Endothelial cell of umbilical vein (primary cell): ENCODE measurements at regions not wholly inside any gene's neighbourhood (a gene's known extent, or its start where the extent isn't known, plus 50 kb on each side); places are given as distances from the start of the nearest gene placed in this dataset.

Experiments
- CTCF ChIP-seq, 2 donors: IDR thresholded peaks; 1 replicate in 1 of 2; 2 replicates in 1 of 2; pipeline ENCODE4 v1.5.1; 2011; ENCODE audit warnings: low read length in 2 of 2, mild to moderate bottlenecking in 2 of 2, moderate library complexity in 2 of 2, control low read depth in 1 of 2, inconsistent platforms in 1 of 2, low read depth in 1 of 2; ENCODE audit not compliant: insufficient read depth in 1 of 2; ENCODE audit errors: extremely low read depth in 1 of 2
- EZH2 ChIP-seq: IDR thresholded peaks from 2 replicates; pipeline ENCODE4 v1.6.1; 2012; ENCODE audit warnings: borderline replicate concordance, low read depth, mild to moderate bottlenecking, moderate library complexity, low read length, inconsistent platforms; ENCODE audit not compliant: severe bottlenecking
- JUN ChIP-seq: IDR thresholded peaks from 2 replicates; pipeline ENCODE4 v1.6.1; 2011; ENCODE audit warnings: borderline replicate concordance, low read depth; ENCODE audit not compliant: insufficient read length, insufficient read depth
- MAX ChIP-seq: IDR thresholded peaks from 2 replicates; pipeline ENCODE4 v1.6.1; 2011; ENCODE audit not compliant: insufficient read depth, insufficient read length
- POLR2A ChIP-seq: IDR thresholded peaks from 2 replicates; pipeline ENCODE4 v1.6.1; 2012; ENCODE audit warnings: low read depth, mild to moderate bottlenecking, control low read depth, low read length
- POLR2AphosphoS5 ChIP-seq: IDR thresholded peaks from 2 replicates; pipeline ENCODE4 v1.6.1; 2012; ENCODE audit warnings: low read depth, mild to moderate bottlenecking, control low read depth, low read length, moderate library complexity; ENCODE audit not compliant: insufficient read depth

GRCh38 chr9:72443855-72444254 lies 77.6 kb upstream of the TMC1 start:
- TF ChIP-seq CTCF (IDR thresholded peaks at IDR 0.05; ENCODE audit: extremely low read depth in 1 of 2, insufficient read depth in 1 of 2, low read depth in 1 of 2, low read length in 2 of 2) = no peak
- no peak for TF ChIP-seq POLR2AphosphoS5
- no peak for TF ChIP-seq EZH2
- no peak for TF ChIP-seq POLR2A
- no peak for TF ChIP-seq JUN
- TF ChIP-seq MAX = no peak
